NCI-H526 (cell line): ENCODE measurements at regions not wholly inside any gene's neighbourhood (a gene's known extent, or its start where the extent isn't known, plus 50 kb on each side); places are given as distances from the start of the nearest gene placed in this dataset.

Experiments used
- DNase-seq, 2 experiments: peaks; one replicate each; lab custom pipeline; 2025; lab: John Stamatoyannopoulos, UW

DNA sequence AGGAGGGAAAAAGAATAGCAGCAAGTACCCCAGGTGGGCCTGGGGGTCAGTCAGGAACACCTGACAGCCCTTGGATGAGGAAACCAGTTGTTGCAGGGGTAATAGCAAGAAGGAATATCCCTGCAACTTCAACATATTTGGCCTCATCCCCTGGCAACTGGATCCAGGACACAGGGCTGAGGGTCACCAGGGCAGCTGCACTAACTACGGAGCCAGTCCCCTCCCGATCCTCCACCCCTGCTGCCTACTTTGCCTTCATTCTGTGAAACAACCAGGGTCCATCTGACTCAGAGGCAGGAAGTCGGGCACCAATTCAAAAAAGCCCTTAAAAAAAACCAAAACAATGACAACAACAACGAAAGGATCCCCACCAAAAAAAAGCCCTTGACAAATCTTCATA, 52.9 kb downstream of the FRMPD3 start:
- no peak for DNase-seq

DNA sequence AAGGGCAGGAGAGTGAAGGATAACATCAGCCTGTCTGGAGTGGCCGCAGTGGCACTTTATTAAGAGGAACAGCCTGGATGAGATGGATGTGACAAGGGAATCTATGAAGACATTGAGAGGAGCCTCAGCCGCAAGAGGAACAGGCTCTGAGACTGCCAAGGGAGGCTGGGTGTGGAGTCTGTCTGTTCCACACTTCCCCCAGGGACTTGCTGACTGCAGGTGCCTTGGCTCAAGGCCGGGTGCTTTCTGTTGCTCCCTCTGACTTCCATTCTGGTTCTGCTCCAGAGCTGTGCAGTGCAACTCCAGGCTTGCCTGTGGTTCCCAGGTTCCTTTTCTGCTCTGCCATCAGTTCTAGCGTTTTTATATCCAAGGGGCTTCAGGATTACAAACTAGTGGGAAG, 54.6 kb downstream of the FRMPD3 start:
- no peak for DNase-seq

DNA sequence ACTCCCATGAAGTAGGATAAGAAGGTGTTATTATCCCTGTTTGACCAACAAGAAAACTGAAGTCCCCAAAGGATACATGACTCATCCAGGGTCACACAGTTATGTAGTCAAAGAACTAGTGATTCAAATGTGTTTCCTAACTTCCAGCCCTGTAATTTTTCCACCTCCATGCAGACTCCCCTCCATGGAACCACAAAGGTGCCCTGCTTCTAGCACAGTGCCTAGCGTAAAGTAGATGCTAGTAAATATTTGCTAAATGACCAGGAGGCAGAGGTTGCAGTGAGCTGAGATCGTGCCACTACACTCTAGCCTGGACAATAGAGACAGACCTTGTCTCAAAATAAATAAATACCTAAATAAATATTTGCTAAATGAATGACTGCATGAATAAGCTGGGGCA, 55.8 kb downstream of the FRMPD3 start:
- DNase-seq = no peak

DNA sequence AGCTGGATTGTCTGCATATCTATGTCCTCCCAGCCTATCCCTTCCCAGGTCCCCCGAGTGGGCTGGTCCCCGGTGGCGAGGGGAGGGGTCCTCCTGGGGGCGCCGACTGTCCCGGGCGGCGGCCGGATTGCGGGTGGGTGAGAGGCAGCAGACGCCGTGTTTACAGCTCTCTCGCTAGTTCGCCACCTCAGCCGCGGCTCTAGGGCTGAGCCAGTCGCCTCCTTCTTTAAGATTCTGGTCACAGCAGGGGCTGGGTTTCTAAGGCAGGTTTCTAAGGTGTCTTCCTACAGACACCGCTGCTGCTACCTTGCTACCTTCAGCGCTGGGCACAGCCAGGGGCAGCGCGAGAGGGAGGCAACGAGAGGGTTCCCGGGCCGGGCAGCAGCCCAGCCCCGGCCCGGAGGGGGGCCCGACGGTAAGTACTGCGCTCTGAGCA, 57.2 kb downstream of the FRMPD3 start:
- DNase-seq = no peak

DNA sequence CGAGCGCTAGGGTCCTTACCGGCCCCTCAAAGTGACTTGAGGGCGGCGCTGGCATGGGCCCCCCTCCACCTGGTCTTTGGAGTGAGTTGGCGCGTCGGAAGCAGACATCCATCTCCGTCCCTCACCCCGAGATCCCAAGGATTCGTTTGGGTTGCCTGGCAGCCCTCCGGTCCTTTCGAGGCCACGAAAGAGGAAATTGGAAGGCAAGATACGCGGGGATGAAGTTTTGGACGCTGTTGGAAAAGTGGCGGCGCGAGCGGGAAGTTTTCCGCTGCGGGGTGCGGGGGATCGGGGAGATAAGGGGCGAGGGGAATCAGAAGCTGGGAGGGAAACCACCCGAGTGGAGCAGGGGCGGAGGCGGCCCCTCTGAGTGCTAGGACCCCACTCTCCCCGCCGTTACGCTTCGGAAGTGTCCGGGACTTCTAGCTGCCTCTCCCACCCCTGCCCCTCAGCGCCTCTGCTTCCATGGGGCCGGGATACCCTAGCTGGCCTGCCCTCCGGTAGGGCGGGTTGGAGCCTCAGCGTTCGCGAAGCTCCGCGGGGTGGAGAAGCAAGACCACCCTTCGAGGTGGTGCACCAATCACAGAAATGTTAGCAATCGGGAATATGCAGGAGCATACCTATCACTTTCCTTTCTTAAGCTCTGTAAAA, 57.8 kb downstream of the FRMPD3 start:
- no peak for DNase-seq

DNA sequence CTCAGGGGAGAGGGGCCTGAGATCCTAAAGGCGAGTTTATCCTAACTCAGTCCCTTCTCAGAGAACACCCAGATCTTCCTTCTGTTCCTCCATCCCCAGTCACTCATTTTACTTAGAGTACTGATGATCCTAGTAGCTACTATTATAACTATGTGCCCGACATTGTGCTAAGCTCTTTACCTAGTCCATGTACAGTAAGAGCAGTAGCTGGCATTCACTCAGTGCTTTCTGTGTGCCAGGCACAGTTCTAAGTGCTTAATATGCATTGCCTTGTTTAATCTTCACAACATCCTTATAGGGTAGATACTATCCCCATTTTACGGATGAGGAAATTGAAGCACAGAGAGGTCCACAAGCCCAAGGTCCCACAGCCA, 58.3 kb downstream of the FRMPD3 start:
- DNase-seq = no peak

DNA sequence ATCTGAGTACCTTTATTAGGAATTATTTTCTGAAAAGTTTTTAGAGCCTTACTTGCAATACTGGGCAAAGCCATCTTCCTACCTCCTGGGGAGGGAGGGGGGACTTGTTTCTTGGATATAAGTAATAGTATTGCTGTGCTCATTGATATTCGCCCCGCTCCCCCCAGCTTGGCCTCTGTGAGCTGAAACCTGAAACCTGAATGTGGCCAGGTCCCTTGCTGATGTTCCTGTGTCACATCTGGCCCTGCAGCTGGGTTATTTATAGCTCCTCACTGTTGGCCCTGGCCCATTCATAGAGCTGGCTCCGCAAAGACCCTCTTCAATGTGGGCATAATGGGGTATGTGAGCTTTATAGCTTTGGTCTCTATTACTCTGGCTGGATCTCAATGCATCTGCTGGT, 59.5 kb downstream of the FRMPD3 start:
- no peak for DNase-seq

DNA sequence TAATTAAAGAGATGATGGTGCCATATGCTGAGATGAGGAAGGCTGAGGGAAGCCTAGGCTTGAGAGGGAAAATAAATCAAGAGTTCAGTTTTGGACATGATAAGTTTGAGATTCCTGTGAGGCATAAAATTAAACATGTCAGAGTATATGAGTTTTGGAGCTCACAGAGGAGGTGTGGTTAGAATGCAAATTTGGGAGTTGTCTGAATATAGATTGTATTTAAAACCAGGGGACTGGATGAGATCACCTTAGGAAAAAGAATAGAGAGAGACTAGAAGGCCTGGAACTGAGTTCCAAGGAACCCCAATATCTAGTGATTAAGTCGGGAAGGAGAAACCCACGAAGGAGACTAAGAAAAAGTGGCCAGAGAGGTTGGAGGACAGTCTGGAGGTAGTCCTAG, 65.5 kb downstream of the FRMPD3 start:
- no peak for DNase-seq

DNA sequence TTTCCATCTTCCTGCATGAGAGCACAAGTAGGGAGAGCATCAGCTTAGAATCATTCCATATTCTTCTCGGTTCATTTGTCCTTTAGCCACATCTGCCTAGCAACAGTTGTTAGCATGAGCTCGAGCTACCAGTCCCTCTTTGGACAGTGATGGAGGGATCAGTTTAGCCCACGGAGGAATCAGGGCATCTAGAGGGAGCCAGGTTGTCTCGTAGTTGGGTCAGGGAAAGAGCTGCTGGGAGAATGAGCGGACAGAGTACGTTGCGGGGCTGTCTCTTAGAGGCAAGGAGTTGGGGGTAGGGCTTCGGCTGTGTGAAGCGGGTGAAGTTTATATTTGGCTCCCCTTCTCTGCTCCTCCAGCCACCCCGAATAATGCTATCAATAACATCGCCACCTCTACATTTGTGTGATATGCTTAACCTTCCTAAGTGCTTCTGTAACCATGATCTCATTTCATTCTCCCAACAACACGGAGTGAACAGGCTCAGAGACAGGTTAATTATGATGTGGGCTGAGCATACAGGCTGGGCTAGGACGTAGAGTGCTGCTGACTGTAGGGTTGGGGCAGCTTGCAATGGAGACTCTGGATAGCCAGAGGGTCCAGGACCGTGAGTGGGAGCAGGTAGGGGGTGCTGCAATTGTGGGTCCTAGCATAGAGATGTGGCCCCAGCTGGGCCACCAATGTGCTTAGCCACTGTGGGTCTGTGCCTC, 72.6 kb downstream of the FRMPD3 start:
- no peak for DNase-seq

DNA sequence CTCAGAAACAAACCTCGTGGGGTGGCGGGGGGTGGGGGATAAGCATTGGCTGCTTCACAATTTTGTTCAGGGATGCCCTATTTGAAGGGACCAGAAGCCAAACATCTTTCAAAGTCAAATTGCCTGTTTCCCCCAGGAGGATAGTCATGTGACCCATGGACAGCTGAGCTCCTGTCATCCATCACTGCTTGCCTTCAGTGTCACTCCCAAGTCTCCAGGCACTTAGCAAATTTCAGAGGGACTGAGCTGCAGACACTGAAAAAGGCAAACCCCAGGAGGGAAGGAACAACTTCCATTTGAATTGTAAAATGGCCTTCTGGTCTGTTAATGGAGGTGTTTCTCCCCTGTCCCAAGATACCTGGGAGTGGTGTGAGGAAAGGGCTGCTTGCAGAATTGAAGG, 73.4 kb downstream of the FRMPD3 start:
- no peak for DNase-seq

DNA sequence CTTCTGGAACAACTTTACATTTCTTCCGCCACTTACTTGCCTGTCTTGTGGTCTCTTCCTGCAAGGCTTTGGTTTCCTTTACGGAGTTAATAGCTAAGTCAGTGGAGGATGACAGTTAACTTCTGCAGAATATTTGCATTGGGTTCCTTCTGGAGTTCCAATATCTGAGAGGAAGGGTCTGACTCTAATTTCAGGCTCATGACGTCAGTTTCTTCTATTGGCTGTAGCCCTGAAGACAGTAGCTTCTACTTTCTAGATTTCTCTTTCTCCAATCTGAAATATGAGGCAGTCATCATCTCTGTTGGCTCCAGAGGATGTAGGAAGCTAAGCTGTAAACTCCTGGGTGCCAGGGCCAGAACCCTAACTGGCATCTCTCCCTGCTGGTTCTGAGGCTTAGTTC, 76.7 kb downstream of the FRMPD3 start:
- no peak for DNase-seq

DNA sequence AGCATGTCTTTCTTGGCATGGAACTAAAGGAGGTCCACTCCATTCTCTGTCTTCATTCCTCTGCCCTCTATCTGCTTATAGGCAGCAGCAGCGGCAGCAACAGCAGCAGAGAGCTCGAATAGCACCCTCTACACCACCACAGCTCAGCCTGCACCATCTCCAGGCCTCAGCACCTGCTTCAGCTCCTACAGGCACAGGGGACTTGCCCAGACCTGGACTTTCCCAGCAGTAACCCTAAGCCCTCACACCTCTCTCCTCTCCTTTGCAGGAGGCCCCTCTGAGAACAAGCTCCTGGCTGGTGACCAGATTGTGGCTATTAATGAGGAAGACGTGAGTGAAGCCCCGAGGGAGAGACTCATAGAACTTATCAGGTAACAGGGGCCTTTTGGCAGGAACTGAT, 80.7 kb downstream of the FRMPD3 start:
- no peak for DNase-seq

DNA sequence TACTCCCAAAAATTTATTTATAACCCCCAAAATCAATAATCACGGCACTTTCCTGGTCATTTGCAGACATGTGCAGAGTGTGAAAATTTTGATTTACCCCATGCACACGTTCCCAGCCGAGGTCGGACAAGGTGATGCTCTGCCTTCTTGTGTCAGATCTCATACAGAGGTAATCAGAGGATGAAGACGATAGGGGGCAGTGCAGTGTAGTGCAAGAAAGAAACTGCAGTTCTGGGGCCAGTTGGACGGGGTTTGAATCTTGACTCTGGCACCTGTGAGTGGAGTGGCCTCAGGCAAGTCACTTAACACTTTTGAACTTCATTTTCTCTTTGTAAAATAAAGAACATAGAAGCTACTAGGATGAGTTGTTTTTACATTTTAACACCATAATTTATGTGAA, 88.4 kb downstream of the FRMPD3 start:
- DNase-seq = peak in 1 of 2 experiments; percentile 71

DNA sequence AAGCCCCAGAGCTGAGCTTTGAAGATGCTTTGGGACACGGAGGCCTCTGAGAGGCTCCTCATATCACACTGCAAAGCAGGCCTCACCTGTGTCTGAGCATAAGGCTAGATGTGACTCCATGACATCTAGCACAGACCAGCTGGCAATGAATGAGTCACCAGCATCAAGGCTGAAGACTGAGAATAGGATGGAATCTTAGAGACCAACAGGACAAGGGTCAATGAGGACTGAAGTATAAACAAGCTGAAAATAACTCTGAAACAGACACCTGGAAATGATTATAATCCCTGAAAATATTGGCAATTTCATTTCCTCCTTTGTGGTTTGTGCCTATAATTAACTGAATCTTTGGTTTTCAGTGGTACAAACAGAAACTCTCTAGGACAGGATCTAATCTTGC, 87.1 kb upstream of the PRPS1 start:
- no peak for DNase-seq

DNA sequence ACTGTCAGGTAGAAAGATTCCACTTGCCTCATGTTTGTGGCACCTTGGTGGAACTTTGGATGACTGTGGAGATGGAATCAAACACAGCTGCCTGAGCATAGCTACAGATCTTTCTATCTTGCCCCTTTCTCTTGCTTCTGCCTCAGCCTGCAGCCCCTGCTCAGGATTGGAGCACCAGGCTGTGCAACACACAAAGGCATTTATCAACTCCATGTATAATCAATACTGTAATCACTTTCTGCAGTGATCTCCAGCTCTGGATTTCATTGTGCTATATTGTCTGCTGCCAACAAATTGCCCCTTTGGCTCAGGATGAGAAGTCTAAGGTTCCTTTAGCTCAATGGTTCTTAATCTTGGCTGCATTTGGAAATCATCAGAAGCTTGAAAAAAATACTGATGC, 86.3 kb upstream of the PRPS1 start:
- no peak for DNase-seq

DNA sequence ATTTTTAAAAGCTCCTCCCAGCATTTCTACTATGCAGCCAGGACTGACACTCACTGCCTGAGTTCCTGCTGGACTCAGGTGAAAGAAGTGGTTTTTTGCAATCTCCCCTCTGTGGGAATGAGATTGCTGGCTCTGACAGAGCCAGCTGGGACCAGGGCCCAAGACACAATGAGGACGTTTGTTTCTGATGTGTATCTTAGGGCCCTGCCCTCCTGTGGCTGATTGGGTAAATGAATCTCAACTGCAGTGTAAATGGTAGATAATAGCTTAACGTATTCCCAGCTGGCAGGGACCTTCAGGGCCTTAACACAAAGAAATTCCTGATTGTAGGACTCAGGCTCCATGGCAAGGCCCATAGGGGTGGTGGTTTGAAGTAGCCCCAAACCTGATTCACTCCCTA, 85.8 kb upstream of the PRPS1 start:
- DNase-seq = peak; percentile 42 to 62

DNA sequence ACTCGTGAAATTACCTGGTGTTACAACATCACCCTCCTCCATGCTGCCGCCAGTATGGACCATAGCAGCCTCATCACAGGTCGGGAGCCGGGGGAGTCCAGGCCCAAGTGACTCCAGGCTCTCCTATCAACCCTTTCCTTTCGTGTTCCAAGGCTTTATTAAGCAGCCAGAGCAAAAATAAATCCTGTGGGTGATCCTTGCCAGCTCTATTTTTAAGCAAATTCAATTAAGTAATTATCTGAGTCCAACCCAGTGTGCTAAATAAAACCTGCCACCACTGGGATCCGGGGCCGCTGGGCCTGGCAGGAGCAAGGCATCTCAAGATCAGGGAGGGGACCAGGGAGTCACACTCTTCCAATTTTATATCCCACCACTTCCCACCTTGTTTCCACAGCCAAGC, 80.7 kb upstream of the PRPS1 start:
- no peak for DNase-seq

DNA sequence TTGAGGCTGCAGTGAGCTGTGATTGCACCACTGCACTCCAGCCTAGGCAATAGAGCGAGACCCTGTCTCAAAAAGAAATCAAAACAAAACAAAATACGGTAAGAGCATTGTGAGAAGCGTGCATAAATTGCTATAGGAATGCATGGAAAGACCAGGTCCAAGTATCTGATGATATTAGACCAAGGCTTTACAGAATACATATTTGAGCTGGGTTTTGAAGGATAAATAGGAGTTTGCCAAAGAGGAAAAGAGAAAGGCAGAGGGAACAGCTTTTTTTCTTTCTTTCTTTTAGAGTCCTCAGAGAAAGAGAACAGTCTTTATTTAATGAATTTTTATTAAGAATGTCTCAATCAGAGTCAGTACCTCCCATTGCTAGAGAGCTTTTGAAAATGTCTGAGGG, 79.5 kb upstream of the PRPS1 start:
- no peak for DNase-seq

DNA sequence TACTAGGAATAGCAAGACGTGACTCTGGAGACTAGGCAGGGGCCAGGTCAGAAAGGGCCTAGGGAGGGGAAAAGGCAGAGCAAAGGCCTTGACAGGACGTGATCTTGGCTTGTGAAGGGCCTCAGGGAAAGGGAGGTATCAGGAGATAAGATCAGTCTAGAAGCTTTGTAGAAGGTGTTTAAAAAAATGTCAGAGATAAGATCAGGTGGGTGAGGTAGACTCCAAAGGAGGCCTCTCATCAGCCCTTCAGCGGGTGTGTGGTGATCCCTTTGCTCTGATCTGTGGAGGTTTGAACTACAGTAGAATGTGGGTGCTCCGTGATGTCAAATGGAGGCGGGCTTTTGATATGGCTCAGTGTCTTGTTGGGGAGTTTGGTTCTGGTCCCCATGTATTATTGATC, 78.8 kb upstream of the PRPS1 start:
- DNase-seq = no peak

DNA sequence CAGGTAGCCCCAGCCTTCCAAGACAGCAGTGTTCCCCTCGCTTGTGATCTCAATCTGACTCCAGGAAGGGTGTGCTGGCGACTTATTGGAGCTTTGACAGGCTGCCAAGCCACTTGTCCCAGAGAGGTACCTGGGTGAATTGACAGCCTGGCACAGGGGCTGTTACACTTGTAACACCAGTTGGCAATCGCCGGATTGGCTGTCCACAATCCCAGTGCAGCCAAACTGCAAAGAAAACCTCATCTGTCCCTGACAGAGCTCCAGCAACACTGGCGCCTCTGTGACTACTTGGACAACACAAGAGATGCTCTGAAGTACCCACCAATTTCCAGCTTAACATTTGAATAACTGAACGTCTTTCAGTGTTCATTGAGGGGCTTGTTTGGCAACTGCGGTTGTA, 76.8 kb upstream of the PRPS1 start:
- DNase-seq = no peak

DNA sequence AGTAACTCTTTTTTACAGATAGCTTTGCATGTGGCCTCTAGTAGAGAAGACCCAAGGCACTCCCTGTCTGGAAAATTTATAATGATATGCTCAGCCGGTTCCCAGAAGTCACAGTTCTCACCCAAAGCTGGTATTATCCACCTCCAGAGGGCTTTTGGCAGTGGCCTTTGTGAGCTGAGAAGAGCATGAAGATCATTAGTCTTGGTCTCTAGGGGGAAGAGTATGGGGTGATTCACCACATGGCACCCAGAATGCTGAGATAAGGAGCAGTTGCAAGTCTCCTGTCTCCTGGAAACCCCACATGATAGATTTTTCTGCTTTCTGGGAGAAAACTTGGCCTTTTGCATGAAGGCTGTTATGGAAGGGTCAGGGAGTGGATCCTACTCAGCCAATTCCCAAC, 75.4 kb upstream of the PRPS1 start:
- no peak for DNase-seq

DNA sequence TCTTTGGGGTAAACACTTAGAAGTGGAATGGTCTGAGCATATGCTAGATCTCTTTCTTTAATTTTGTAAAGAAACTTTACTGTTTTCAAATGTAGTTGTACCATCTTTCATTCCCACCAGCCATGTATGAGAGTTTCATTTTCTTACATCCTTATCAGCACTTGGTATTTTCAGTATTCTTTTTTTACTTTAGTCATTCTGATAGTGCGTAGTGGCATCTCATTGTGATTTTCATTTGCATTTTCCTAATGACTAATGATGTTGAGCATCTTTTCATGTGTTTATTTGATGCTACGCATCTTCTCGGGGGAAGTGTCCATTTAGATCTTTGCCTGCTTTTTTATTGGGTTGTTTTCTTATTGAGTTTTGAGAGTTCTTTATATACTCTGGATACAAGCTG, 71.3 kb upstream of the PRPS1 start:
- no peak for DNase-seq

DNA sequence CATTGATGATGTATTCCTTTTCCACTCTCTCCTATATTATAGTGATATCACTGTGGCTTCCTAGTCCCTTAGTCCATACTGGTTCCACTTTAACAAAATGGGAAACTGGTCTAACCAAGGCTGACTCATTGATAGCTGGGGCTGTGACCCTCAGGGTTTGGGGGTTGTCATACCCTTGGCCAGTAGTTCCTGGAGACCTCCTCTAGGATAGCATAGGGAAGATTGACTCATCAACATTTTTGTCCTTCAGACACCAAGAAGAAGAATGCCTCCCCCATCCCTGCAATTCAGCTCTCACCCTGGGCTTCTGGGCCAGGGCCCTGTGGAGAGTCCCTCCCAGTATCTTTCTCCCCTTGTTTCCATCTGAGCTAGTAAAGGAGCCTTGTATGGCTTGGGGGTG, 68.8 kb upstream of the PRPS1 start:
- DNase-seq = no peak

DNA sequence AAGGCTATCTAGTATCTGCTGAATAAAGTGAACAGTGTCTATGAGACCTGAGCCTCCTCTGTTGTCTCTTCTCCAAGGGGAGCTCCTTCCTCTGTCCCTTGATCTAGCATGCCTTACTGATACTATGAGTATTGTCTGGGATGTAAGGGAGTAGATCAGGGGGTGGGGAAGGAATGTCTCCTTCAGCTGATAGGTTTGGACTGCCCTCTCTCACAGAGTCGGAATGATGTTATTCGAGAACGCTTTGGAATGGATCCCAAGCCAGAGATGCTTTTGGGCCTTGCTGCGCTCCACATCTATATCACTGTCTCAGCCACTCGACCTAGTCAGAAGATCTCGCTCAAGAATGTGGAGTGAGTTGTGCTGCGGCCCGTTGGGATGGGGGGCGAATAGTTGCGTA, 68.3 kb upstream of the PRPS1 start:
- DNase-seq = no peak
